GM23338 (cell line): ENCODE measurements at regions not wholly inside any gene's neighbourhood (a gene's known extent, or its start where the extent isn't known, plus 50 kb on each side); places are given as distances from the start of the nearest gene placed in this dataset.

Experiments used
- ATAC-seq: fragments of 200-7000 bp; cut with Tn5 transposase; 3 replicates; pipeline ENCODE4 v1.9.1; 2020
- DNase-seq: peaks from one replicate; pipeline ENCODE4 v3.0.0-alpha.2; 2015; ENCODE audit warnings: low spot score
- H2AFZ ChIP-seq: fragments of 200-600 bp; sonication (generic); 2 replicates; pipeline ENCODE4 v1.8.0; 2016; ENCODE audit warnings: antibody characterized with exemption, mild to moderate bottlenecking, moderate library complexity
- H3F3A ChIP-seq: fragments of 200-600 bp; sonication (generic); replicated peaks from 2 replicates; pipeline ENCODE4 v1.8.0; 2017; ENCODE audit warnings: antibody characterized with exemption, mixed run types, low read depth
- H3K27ac ChIP-seq: fragments of 200-600 bp; sonication (generic); 2 replicates; pipeline ENCODE4 v1.6.1; 2016; ENCODE audit warnings: low read depth
- H3K27me3 ChIP-seq: fragments of 200-600 bp; sonication (generic); 2 replicates; pipeline ENCODE4 v1.8.0; 2016; ENCODE audit warnings: mild to moderate bottlenecking, mixed run types, moderate library complexity; ENCODE audit not compliant: insufficient read depth
- H3K36me3 ChIP-seq: fragments of 200-600 bp; sonication (generic); 2 replicates; pipeline ENCODE4 v1.8.0; 2016; ENCODE audit warnings: mild to moderate bottlenecking; ENCODE audit not compliant: insufficient read depth
- H3K4me1 ChIP-seq: fragments of 200-600 bp; sonication (generic); 2 replicates; pipeline ENCODE4 v1.8.0; 2016; ENCODE audit warnings: mild to moderate bottlenecking, moderate library complexity; ENCODE audit not compliant: insufficient read depth
- H3K4me2 ChIP-seq: fragments of 200-600 bp; sonication (generic); 2 replicates; pipeline ENCODE4 v1.7.1; 2017; ENCODE audit warnings: mixed run types
- H3K4me3 ChIP-seq: fragments of 200-600 bp; sonication (generic); 2 replicates; pipeline ENCODE4 v1.6.1; 2016; ENCODE audit warnings: mixed run types
- H3K79me2 ChIP-seq: fragments of 200-600 bp; sonication (generic); replicated peaks from 2 replicates; pipeline ENCODE4 v1.8.0; 2017; ENCODE audit warnings: mild to moderate bottlenecking; ENCODE audit not compliant: insufficient read depth
- H3K9me2 ChIP-seq: fragments of 200-600 bp; sonication (generic); 2 replicates; pipeline ENCODE4 v1.8.0; 2017; ENCODE audit not compliant: insufficient read depth
- H4K20me1 ChIP-seq: fragments of 200-600 bp; sonication (generic); replicated peaks from 2 replicates; pipeline ENCODE4 v1.8.0; 2017; ENCODE audit warnings: mild to moderate bottlenecking; ENCODE audit not compliant: insufficient read depth
- H3K27ac Mint-ChIP-seq: 2 replicates; pipeline ENCODE4 v1.8.0; 2020; ENCODE audit warnings: inconsistent platforms, mild to moderate bottlenecking, moderate library complexity, mixed read lengths
- H3K27me3 Mint-ChIP-seq: 3 replicates; pipeline ENCODE4 v1.8.0; 2022; ENCODE audit warnings: low read depth, mild to moderate bottlenecking, moderate library complexity, mixed read lengths, inconsistent platforms; ENCODE audit not compliant: insufficient read depth, poor library complexity
- H3K36me3 Mint-ChIP-seq: 3 replicates; pipeline ENCODE4 v1.8.0; 2021; ENCODE audit warnings: low read depth, mild to moderate bottlenecking, inconsistent platforms, moderate library complexity, mixed read lengths
- H3K4me1 Mint-ChIP-seq: 3 replicates; pipeline ENCODE4 v1.8.0; 2020; ENCODE audit warnings: mild to moderate bottlenecking, inconsistent platforms, mixed read lengths
- H3K4me3 Mint-ChIP-seq: 3 replicates; pipeline ENCODE4 v1.8.0; 2021; ENCODE audit warnings: moderate library complexity, mild to moderate bottlenecking, inconsistent platforms, mixed read lengths
- H3K9me3 Mint-ChIP-seq: 3 replicates; pipeline ENCODE4 v1.8.0; 2020; ENCODE audit warnings: moderate library complexity, mild to moderate bottlenecking, inconsistent platforms, mixed read lengths
- CREB1 ChIP-seq: fragments of 250-450 bp; sonication (Bioruptor Pico); IDR thresholded peaks from 2 replicates; pipeline ENCODE4 v1.5.0; 2020; ENCODE audit warnings: low read depth, mild to moderate bottlenecking, moderate library complexity
- CTCF ChIP-seq, 2 experiments: fragments of 200-600 bp in 1 of 2; sonication (generic) in 1 of 2; conservative IDR thresholded peaks; 2 replicates each; pipeline versions ENCODE4 v1.5.1 to v1.6.1; 2016 to 2017; ENCODE audit warnings: antibody characterized with exemption in 2 of 2, low read depth in 2 of 2, mild to moderate bottlenecking in 2 of 2, moderate library complexity in 1 of 2
- EZH2phosphoT487 ChIP-seq: fragments of 200-600 bp; sonication (generic); IDR thresholded peaks from one replicate; pipeline ENCODE4 v1.8.1; 2018; ENCODE audit warnings: antibody characterized with exemption; ENCODE audit not compliant: unreplicated experiment
- JUNB ChIP-seq: IDR thresholded peaks from one replicate; pipeline ENCODE4 v1.6.1; 2016; ENCODE audit warnings: antibody characterized with exemption; ENCODE audit not compliant: unreplicated experiment
- POLR2AphosphoS5 ChIP-seq: IDR thresholded peaks from 2 replicates; pipeline ENCODE4 v1.6.1; 2016; ENCODE audit warnings: antibody characterized with exemption, low read depth
- REST ChIP-seq: IDR thresholded peaks from one replicate; pipeline ENCODE4 v1.6.1; 2018; ENCODE audit warnings: antibody characterized with exemption; ENCODE audit not compliant: unreplicated experiment
- STAT1 ChIP-seq: IDR thresholded peaks from one replicate; pipeline ENCODE4 v1.6.1; 2016; ENCODE audit warnings: antibody characterized with exemption; ENCODE audit not compliant: unreplicated experiment
- ZNF114 ChIP-seq: fragments of 250-450 bp; sonication (Bioruptor Pico); IDR thresholded peaks from 2 replicates; pipeline ENCODE4 v1.5.0; 2020; ENCODE audit warnings: mild to moderate bottlenecking, moderate library complexity
- ZNF331 ChIP-seq: fragments of 250-450 bp; sonication (Bioruptor Pico); IDR thresholded peaks from 2 replicates; pipeline ENCODE4 v1.5.0; 2020; ENCODE audit warnings: low read depth, mild to moderate bottlenecking, moderate library complexity
- TF ChIP-seq, protein P1 (sequence below): fragments of 250-450 bp; sonication (Bioruptor Pico); IDR thresholded peaks from 2 replicates; pipeline ENCODE4 v1.5.0; 2020; ENCODE audit warnings: mild to moderate bottlenecking, moderate library complexity
- TF ChIP-seq, protein P2 (sequence below): IDR thresholded peaks from 2 replicates; pipeline ENCODE4 v1.6.1; 2016; ENCODE audit warnings: antibody characterized with exemption

GRCh38 chr4:65960751-65961150, 290.5 kb upstream of the EPHA5 start:
- Mint-ChIP-seq H3K4me1 (no peaks in the 10 kb centered on the region), H3K36me3 (no peaks in the 10 kb centered on the region), H3K27me3 (no peaks in the 10 kb centered on the region), H3K27ac (no peak overlapping the region), H3K9me3 (no peaks in the 10 kb centered on the region), H3K4me3 (no peak overlapping the region)
- no peaks in the 10 kb centered on the region for H4K20me1 ChIP-seq
- no peaks in the 10 kb centered on the region for H3K36me3 ChIP-seq
- H2AFZ ChIP-seq = no peak overlapping the region
- no peak overlapping the region for H3K4me2 ChIP-seq
- H3K9me2 ChIP-seq = no peaks in the 10 kb centered on the region
- H3F3A ChIP-seq = no peaks in the 10 kb centered on the region
- H3K79me2 ChIP-seq = no peaks in the 10 kb centered on the region
- no peak overlapping the region for H3K4me3 ChIP-seq
- H3K4me1 ChIP-seq = no peaks in the 10 kb centered on the region
- DNase-seq = no peak
- TF ChIP-seq, protein P1, sequence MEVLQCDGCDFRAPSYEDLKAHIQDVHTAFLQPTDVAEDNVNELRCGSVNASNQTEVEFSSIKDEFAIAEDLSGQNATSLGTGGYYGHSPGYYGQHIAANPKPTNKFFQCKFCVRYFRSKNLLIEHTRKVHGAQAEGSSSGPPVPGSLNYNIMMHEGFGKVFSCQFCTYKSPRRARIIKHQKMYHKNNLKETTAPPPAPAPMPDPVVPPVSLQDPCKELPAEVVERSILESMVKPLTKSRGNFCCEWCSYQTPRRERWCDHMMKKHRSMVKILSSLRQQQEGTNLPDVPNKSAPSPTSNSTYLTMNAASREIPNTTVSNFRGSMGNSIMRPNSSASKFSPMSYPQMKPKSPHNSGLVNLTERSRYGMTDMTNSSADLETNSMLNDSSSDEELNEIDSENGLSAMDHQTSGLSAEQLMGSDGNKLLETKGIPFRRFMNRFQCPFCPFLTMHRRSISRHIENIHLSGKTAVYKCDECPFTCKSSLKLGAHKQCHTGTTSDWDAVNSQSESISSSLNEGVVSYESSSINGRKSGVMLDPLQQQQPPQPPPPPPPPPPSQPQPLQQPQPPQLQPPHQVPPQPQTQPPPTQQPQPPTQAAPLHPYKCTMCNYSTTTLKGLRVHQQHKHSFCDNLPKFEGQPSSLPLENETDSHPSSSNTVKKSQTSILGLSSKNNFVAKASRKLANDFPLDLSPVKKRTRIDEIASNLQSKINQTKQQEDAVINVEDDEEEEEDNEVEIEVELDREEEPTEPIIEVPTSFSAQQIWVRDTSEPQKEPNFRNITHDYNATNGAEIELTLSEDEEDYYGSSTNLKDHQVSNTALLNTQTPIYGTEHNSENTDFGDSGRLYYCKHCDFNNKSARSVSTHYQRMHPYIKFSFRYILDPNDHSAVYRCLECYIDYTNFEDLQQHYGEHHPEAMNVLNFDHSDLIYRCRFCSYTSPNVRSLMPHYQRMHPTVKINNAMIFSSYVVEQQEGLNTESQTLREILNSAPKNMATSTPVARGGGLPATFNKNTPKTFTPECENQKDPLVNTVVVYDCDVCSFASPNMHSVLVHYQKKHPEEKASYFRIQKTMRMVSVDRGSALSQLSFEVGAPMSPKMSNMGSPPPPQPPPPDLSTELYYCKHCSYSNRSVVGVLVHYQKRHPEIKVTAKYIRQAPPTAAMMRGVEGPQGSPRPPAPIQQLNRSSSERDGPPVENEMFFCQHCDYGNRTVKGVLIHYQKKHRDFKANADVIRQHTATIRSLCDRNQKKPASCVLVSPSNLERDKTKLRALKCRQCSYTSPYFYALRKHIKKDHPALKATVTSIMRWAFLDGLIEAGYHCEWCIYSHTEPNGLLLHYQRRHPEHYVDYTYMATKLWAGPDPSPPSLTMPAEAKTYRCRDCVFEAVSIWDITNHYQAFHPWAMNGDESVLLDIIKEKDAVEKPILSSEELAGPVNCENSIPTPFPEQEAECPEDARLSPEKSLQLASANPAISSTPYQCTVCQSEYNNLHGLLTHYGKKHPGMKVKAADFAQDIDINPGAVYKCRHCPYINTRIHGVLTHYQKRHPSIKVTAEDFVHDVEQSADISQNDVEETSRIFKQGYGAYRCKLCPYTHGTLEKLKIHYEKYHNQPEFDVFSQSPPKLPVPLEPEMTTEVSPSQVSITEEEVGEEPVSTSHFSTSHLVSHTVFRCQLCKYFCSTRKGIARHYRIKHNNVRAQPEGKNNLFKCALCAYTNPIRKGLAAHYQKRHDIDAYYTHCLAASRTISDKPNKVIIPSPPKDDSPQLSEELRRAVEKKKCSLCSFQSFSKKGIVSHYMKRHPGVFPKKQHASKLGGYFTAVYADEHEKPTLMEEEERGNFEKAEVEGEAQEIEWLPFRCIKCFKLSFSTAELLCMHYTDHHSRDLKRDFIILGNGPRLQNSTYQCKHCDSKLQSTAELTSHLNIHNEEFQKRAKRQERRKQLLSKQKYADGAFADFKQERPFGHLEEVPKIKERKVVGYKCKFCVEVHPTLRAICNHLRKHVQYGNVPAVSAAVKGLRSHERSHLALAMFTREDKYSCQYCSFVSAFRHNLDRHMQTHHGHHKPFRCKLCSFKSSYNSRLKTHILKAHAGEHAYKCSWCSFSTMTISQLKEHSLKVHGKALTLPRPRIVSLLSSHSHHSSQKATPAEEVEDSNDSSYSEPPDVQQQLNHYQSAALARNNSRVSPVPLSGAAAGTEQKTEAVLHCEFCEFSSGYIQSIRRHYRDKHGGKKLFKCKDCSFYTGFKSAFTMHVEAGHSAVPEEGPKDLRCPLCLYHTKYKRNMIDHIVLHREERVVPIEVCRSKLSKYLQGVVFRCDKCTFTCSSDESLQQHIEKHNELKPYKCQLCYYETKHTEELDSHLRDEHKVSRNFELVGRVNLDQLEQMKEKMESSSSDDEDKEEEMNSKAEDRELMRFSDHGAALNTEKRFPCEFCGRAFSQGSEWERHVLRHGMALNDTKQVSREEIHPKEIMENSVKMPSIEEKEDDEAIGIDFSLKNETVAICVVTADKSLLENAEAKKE (CRISPR knock-in tag) = no peak
- TF ChIP-seq JUNB (no peak), ZNF114 (no peak), ZNF331 (CRISPR knock-in tag) (no peak), STAT1 (no peak), REST (no peak), CREB1 (CRISPR knock-in tag) (no peak), CTCF (conservative IDR thresholded peaks at IDR 0.05; ENCODE audit: low read depth in 2 of 2) (no peak), POLR2AphosphoS5 (no peak), EZH2phosphoT487 (no peak)
- TF ChIP-seq, protein P2, sequence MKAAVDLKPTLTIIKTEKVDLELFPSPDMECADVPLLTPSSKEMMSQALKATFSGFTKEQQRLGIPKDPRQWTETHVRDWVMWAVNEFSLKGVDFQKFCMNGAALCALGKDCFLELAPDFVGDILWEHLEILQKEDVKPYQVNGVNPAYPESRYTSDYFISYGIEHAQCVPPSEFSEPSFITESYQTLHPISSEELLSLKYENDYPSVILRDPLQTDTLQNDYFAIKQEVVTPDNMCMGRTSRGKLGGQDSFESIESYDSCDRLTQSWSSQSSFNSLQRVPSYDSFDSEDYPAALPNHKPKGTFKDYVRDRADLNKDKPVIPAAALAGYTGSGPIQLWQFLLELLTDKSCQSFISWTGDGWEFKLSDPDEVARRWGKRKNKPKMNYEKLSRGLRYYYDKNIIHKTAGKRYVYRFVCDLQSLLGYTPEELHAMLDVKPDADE = no peak
- no peak for ATAC-seq
- no peak overlapping the region for H3K27ac ChIP-seq
- H3K27me3 ChIP-seq = no peaks in the 10 kb centered on the region
